HG02678 (cell line): ENCODE measurements at regions not wholly inside any gene's neighbourhood (a gene's known extent, or its start where the extent isn't known, plus 50 kb on each side); places are given as distances from the start of the nearest gene placed in this dataset.

Experiments used
- ATAC-seq: cut with Tn5 transposase; IDR thresholded peaks from one replicate; pipeline ENCODE4 v1.9.1; 2021; ENCODE audit warnings: mild to moderate bottlenecking, moderate library complexity; ENCODE audit not compliant: unreplicated experiment

DNA sequence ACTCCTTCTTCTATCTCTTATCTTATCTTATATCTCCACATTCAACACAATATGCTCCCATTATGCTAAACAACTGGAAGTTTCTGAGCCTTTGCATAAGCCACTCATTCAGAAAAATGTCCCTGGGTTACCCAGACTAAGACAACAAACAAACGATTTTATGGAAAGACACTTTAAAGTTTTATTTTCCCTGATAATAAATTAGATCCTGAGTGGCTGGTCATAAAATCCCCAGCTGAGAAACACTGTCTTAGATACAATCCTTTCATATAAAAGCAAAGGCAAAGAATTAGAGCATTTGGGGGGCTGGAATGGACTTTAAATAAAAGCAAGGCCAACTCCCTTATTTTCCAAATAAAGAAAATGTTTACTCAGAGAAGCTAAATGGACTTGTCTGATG lies 322.3 kb downstream of the GBE1 start:
- ATAC-seq: no peak

- no peak for ATAC-seq
These were observed 323.8 kb downstream of the GBE1 start for GRCh38 chr3:81437683-81438082.

GRCh38 chr3:81436182-81436581 lies 325.3 kb downstream of the GBE1 start:
- no peak for ATAC-seq

- ATAC-seq: no peak
These were observed 326.4 kb downstream of the GBE1 start for GRCh38 chr3:81435050-81435449.

GRCh38 chr3:81434161-81434560 lies 327.3 kb downstream of the GBE1 start:
- no peak for ATAC-seq

DNA sequence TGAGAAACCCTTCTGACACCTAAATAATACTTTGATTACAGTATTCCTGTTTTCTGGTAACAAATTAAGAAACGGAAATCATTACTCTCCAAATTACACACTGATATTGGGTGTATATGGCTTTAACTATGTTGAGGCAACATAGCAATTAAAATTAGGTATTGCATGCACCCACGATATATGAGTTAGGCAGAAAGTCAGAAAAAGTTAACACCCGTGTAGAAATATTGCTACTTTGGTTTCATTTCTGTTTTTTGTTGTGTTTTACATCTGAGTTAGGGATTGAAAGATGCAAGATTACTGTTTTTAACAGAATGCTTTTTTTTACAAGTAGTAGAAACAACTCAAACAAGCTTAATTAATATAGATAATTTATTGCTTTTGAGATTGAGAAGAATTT lies 327.8 kb downstream of the GBE1 start:
- ATAC-seq: no peak

DNA sequence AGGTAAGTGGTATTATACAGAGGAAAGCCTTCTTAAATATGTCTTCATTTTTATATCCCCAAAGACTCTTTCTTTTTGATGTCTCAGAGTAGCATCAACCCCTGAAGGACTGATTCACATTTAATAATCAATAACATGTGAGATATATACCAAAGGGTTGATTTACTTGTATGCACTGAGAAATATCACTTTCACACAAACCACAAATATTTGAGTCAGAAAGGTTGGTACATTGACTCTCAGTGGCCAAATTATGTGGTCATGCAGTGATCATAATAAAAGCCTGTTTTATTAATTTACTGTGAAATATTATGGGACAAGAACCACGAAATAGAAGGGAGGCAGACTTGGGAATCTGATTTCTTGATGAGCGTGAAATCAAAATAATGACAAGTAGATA lies 329.0 kb downstream of the GBE1 start:
- no peak for ATAC-seq

DNA sequence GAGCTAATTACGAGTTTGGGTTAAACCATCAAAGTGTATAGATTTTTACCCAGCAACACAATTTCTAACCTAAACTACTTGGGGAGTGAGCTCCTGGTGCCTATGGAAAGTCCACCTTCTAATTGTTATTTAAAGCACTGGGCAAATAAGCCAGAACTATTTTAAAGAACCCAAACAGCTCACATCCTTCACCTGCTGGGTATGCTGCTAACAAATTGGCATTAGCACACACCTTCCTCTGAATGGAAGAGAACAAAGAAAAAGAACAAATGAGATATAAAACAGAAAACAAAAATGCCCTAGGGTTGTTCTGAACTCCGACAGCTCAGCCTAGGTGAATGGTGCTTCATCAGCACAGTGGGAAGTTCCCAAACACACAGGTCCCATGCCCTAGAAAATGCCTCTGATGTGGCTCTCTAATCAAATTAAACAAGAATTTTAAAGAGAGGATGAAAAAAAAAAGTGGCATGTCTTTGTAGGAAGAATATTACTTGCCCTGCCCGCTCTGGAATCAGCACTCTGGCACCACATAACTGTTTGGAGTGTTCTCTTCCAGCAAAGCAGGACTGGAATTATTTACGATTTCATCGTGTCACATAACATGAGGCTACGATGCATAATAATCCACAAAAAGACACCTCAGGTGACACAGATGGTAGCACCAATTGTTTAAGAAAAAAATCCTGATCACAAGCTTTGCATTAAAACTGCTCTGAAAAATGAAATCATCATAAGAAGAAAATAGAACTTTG lies 334.4 kb downstream of the GBE1 start:
- ATAC-seq: no peak

- ATAC-seq: no peak
These were observed 336.1 kb downstream of the GBE1 start for GRCh38 chr3:81425198-81425868.

DNA sequence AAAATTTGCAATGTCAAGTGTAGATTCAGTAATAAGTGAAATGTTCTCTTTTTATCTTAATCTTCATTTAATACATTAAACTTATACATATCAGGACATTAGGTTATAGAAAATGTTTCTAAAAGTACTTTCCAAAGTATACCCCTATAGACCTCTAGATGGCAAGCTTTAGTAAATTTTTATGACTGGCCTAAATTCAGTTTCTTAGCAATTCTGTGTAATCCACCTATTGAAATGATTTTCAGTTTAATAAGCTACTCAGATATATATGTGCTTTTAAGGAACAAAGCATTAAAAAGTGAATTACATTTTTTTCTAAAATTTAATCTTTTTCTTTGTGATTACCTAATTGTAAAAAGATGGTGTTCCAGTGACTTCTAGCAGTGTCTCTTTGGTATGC lies 342.2 kb downstream of the GBE1 start:
- no peak for ATAC-seq

DNA sequence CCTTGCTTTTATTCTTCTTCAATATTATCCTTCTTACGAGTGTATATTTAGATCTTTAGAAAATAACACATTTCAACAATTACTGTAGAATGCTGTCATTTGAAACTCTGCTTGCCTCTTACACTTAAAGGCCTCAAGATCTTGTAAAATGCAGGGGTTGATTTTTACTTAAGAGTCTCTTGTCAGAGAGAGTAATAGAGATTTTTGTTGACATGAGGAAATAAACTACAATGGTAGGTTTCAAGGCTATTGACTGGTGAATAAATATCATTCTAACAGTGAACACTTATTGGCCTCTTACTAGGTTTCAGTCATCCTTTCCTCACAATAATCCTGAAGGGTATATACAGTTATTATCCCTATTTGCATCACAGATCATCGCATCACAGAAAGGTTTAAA lies 344.6 kb downstream of the GBE1 start:
- ATAC-seq: no peak

GRCh38 chr3:81406318-81406717 lies 355.1 kb downstream of the GBE1 start:
- ATAC-seq: no peak

DNA sequence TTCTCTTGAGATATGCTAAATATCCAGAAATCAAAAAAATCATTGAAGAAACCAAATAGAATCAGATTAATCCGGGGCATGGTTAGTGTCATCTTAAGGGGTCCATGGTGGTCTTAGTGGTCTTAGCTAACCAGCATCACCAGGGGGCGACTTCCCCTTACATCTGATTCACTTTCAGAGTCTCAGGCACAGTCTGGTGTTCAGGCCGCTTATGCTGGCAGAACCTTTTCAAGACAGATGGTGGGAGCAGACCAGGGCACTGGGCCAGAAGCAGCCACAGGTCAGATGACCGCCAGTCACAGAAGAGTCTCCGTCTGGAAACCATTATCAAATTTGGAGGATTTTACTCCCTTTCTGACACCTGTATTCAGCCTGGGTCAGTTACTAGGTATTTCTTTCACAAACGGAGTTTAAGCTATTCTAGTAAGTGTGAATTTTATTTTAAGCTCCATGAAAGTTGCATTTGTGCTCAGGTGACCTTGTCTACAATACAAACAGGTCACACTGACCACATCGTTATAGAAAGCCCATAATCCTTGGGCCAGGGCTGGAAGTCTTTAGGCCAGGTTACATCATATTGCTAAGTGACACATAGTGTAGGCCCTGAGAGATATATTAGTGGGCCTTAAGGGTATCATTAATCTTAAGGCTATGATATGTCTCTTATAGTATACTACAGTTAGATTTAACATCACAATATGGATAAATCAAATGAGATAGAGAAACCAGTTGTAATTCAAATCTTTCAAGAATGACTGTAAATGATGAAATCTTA lies 365.5 kb downstream of the GBE1 start:
- ATAC-seq: no peak

- no peak for ATAC-seq
These were observed 366.6 kb downstream of the GBE1 start for GRCh38 chr3:81394651-81395524.

DNA sequence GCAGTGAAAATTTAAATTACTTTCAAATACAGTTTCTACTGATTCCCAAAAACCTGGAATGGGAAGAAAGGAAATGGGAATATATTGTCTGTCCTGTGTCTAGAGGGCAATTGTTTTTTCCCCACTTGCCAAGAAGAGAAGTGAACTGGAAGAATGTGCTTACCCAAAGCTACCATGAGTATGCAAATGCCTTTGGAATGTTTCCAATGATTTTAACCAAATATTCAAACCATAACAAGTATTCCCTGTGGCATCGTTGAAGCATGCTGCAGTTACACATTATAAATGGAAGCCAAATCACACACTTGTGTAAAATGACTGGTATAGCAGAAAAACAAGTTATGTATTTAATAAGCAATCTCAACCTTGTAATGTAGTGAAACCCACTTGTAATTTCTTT lies 368.2 kb downstream of the GBE1 start:
- no peak for ATAC-seq

DNA sequence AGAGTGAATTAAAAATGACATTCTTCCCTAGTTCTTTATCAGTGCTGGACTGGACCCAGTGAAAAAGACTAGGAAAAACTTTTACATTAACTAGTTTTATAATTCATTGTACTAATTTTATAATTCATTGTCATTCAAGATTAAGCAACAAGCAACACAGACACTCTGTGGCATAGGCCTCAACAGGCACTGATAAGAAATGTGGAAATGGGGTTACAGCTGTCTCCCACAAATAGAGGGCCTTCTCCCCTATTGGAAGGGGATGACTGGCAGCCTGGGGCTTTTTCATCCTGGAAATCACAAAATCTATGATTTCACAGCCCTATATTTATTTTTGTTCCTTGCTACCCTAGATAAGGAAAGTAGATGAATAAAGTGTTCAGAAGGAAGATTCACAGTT lies 370.6 kb downstream of the GBE1 start:
- ATAC-seq: no peak

- no peak for ATAC-seq
These were observed 373.3 kb downstream of the GBE1 start for GRCh38 chr3:81388191-81388590.

GRCh38 chr3:81382470-81382869 lies 379.0 kb downstream of the GBE1 start:
- ATAC-seq: no peak

- no peak for ATAC-seq
These were observed 381.2 kb downstream of the GBE1 start for GRCh38 chr3:81380234-81380633.

DNA sequence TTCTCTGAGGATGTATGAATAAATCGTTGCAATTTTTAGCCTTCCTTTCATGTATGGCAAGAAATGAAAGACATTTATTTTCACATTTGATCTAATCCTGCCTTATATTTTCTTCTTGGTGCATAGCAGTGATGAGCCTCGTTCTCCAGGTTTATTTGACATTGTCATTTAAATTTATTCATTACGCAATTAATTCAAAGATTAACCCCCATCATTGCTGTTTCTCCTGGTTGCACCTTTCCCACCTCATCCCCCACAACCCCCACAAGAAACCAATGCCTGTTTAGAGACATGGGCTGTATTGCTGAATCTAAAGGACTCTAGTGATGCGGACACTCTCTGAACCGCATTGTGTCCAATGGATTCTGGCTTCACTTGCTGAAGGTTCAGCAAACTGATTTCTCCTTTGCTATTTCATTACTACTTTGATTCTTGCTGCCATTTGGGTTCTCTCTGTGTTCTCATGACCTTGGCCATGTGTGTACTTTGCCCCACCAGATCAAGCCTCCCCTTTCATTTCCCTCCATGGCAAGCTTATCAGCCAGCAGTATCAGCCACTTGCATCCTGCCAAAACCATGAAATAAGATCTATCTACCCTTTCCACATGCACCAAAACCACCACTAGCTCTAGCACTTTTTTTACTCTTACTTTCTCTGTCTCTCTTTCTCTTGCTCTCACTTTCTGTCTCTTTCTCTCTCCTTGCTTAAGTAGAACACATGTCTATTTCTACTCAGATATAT lies 382.7 kb downstream of the GBE1 start:
- no peak for ATAC-seq
